B cell (primary cell): ENCODE measurements at regions not wholly inside any gene's neighbourhood (a gene's known extent, or its start where the extent isn't known, plus 50 kb on each side); places are given as distances from the start of the nearest gene placed in this dataset.

ENCODE experiments used
- ATAC-seq: fragments of 200-7000 bp; cut with Tn5 transposase; one replicate; pipeline ENCODE4 v1.10.0; 2021; ENCODE audit warnings: low read depth, mild to moderate bottlenecking, moderate number of reproducible peaks, moderate library complexity
- CTCF ChIA-PET: fragments of 350-600 bp; sonication (Branson Sonifier 250); formaldehyde crosslinking; loops from one replicate; lab custom pipeline; 2021; ENCODE audit warnings: antibody characterized with exemption, inconsistent platforms; lab: Charles Lee
- POLR2A ChIA-PET: fragments of 350-600 bp; sonication (Branson Sonifier 250); formaldehyde crosslinking; loops from one replicate; lab custom pipeline; 2021; ENCODE audit warnings: antibody characterized with exemption; lab: Charles Lee
- DNase-seq: peaks from one replicate; pipeline ENCODE4 v3.0.0; 2013
- H2AFZ ChIP-seq: 2 replicates; pipeline ENCODE4 v1.6.1; 2012; ENCODE audit warnings: mild to moderate bottlenecking, low read depth, low read length; ENCODE audit not compliant: insufficient read depth, poor library complexity, severe bottlenecking
- H3K27ac ChIP-seq, 2 donors: 1 replicate in 1 of 2; 2 replicates in 1 of 2; pipeline ENCODE4 v1.5.1; 2012 to 2013; ENCODE audit warnings: low read length in 2 of 2, mild to moderate bottlenecking in 2 of 2, moderate library complexity in 1 of 2
- H3K27me3 ChIP-seq, 4 experiments: fragments of 200-600 bp in 1 of 4; sonication (generic) in 1 of 4; replicated peaks in 1 of 4; 1 replicate in 2 of 4; 2 replicates in 2 of 4; pipeline versions ENCODE4 v1.6.1 to v1.7.0; 2013 to 2016; ENCODE audit warnings: low read length in 3 of 4, mild to moderate bottlenecking in 2 of 4, mixed read lengths in 1 of 4, moderate library complexity in 1 of 4; ENCODE audit not compliant: insufficient read depth in 4 of 4, control insufficient read depth in 3 of 4; ENCODE audit errors: control extremely low read depth in 1 of 4
- H3K36me3 ChIP-seq, 2 experiments: replicated peaks in 1 of 2; 1 replicate in 1 of 2; 2 replicates in 1 of 2; pipeline versions ENCODE4 v1.6.1 to v1.7.1; 2013; ENCODE audit warnings: low read length in 1 of 2; ENCODE audit not compliant: insufficient read depth in 2 of 2, control insufficient read depth in 1 of 2; ENCODE audit errors: control extremely low read depth in 1 of 2, extremely low read depth in 1 of 2
- H3K4me1 ChIP-seq, 2 donors: fragments of 200-600 bp in 1 of 2; sonication (generic) in 1 of 2; 1 replicate in 1 of 2; 2 replicates in 1 of 2; pipeline versions ENCODE4 v1.5.1 to v1.6.1; 2013 to 2017; ENCODE audit warnings: low read length in 2 of 2; ENCODE audit not compliant: control insufficient read depth in 2 of 2, insufficient read depth in 2 of 2
- H3K4me2 ChIP-seq: replicated peaks from 2 replicates; pipeline ENCODE3; 2012; ENCODE audit warnings: mild to moderate bottlenecking, low read depth, low read length; ENCODE audit not compliant: poor library complexity, severe bottlenecking
- H3K4me3 ChIP-seq, 5 experiments: fragments of 200-600 bp in 1 of 5; sonication (generic) in 1 of 5; 1 replicate in 3 of 5; 2 replicates in 2 of 5; pipeline versions ENCODE4 v1.5.1 to v1.7.0; 2011 to 2016; ENCODE audit warnings: low read length in 4 of 5, mild to moderate bottlenecking in 4 of 5, low read depth in 2 of 5, control low read depth in 1 of 5, moderate library complexity in 1 of 5; ENCODE audit not compliant: insufficient read depth in 1 of 5; ENCODE audit errors: control extremely low read depth in 1 of 5, extremely low read depth in 1 of 5
- H3K79me2 ChIP-seq: fragments of 200-600 bp; sonication (generic); one replicate; pipeline ENCODE4 v1.6.0; 2016; ENCODE audit warnings: low read length; ENCODE audit not compliant: control insufficient read depth, insufficient read depth
- H3K9ac ChIP-seq: fragments of 200-600 bp; sonication (generic); 2 replicates; pipeline ENCODE4 v1.6.1; 2017; ENCODE audit warnings: mild to moderate bottlenecking, low read length, moderate library complexity
- H3K9me3 ChIP-seq, 3 donors: one replicate each; pipeline versions ENCODE4 v1.6.1 to v1.7.1; 2013; ENCODE audit warnings: low read length in 2 of 3; ENCODE audit not compliant: control insufficient read depth in 2 of 3, insufficient read depth in 1 of 3; ENCODE audit errors: control extremely low read depth in 1 of 3
- H4K20me1 ChIP-seq: 2 replicates; pipeline ENCODE4 v1.6.0; 2012; ENCODE audit warnings: mild to moderate bottlenecking, low read length; ENCODE audit not compliant: insufficient read depth, control insufficient read depth, poor library complexity, severe bottlenecking
- H3K27ac Mint-ChIP-seq: one replicate; pipeline ENCODE4 v1.8.0; 2021; ENCODE audit warnings: mixed read lengths
- H3K27me3 Mint-ChIP-seq: one replicate; pipeline ENCODE4 v1.8.0; 2021; ENCODE audit warnings: mixed read lengths
- H3K4me1 Mint-ChIP-seq: one replicate; pipeline ENCODE4 v1.8.0; 2021; ENCODE audit warnings: mixed read lengths
- H3K4me3 Mint-ChIP-seq: one replicate; pipeline ENCODE4 v1.8.0; 2021; ENCODE audit warnings: mixed read lengths
- H3K9me3 Mint-ChIP-seq: one replicate; pipeline ENCODE4 v1.8.0; 2022; ENCODE audit warnings: mixed read lengths; ENCODE audit not compliant: insufficient read depth
- CTCF ChIP-seq: fragments of 200-600 bp; IDR thresholded peaks from one replicate; pipeline ENCODE4 v1.8.0; 2022; ENCODE audit warnings: antibody characterized with exemption, mild to moderate bottlenecking
- EZH2 ChIP-seq: IDR thresholded peaks from 2 replicates; pipeline ENCODE4 v1.6.1; 2012; ENCODE audit warnings: borderline replicate concordance, low read depth, mild to moderate bottlenecking, moderate library complexity, low read length; ENCODE audit not compliant: insufficient read depth, poor library complexity, severe bottlenecking
- WGBS: methylation state at CpG from one replicate; pipeline ENCODE4 v1.1.5; 2013; ENCODE audit warnings: missing lambda C conversion rate; ENCODE audit not compliant: insufficient coverage; 5-methylcytosine and 5-hydroxymethylcytosine counted together
- intact Hi-C: fragments of 100-400 bp; cut with micrococcal nuclease; formaldehyde crosslinking; loops from one replicate; pipeline ENCODE4 v1.10.0; 2022

- Histone ChIP-seq H2AFZ (no peak overlapping the region), H3K36me3 (no peaks in the 10 kb centered on the region), H3K27ac (no peak overlapping the region), H4K20me1 (no peaks in the 10 kb centered on the region), H3K9ac (no peak overlapping the region), H3K4me2 (no peak overlapping the region), H3K4me3 (no peak overlapping the region), H3K27me3 (no peaks in the 10 kb centered on the region), H3K4me1 (no peaks in the 10 kb centered on the region), H3K79me2 (no peaks in the 10 kb centered on the region), H3K9me3 (peaks cover 0 to 4% (median 0%) of the 10 kb centered on the region in 3 donors)
- H3K27ac Mint-ChIP-seq: no peak overlapping the region
- H3K4me3 Mint-ChIP-seq: no peak overlapping the region
- 100% methylated on average over 1 of the region's 5 CpGs for WGBS
- no peak for DNase-seq
- intact Hi-C loops: no loop called here
- ChIA-PET CTCF (no interaction called here), POLR2A (no interaction called here)
- no peak for ATAC-seq
- no peaks in the 10 kb centered on the region for H3K27me3 Mint-ChIP-seq
- TF ChIP-seq CTCF (no peak), EZH2 (no peak)
- H3K4me1 Mint-ChIP-seq: no peaks in the 10 kb centered on the region
- no peaks in the 10 kb centered on the region for H3K9me3 Mint-ChIP-seq
Observed at GRCh38 chr16:54442864-54443263, 156.3 kb upstream of the IRX3 start.

GRCh38 chr16:54438469-54438868, 151.9 kb upstream of the IRX3 start:
- H2AFZ ChIP-seq: no peak overlapping the region
- no peaks in the 10 kb centered on the region for H3K9me3 Mint-ChIP-seq
- intact Hi-C loops: no loop called here
- no peaks in the 10 kb centered on the region for H3K4me1 Mint-ChIP-seq
- no peak for DNase-seq
- ChIA-PET POLR2A (no interaction called here), CTCF (no interaction called here)
- H3K36me3 ChIP-seq: no peaks in the 10 kb centered on the region
- 72% methylated on average over 3 of the region's 3 CpGs for WGBS
- ATAC-seq: no peak
- no peaks in the 10 kb centered on the region for H3K79me2 ChIP-seq
- no peak overlapping the region for H3K4me3 ChIP-seq
- H3K27ac Mint-ChIP-seq: no peak overlapping the region
- no peaks in the 10 kb centered on the region for H3K4me1 ChIP-seq
- H3K27ac ChIP-seq: no peak overlapping the region
- H3K4me2 ChIP-seq: no peak overlapping the region
- H3K27me3 ChIP-seq: no peaks in the 10 kb centered on the region
- no peaks in the 10 kb centered on the region for H4K20me1 ChIP-seq
- H3K9me3 ChIP-seq: peaks cover 0 to 12% (median 0%) of the 10 kb centered on the region in 3 donors
- no peak overlapping the region for H3K9ac ChIP-seq
- no peaks in the 10 kb centered on the region for H3K27me3 Mint-ChIP-seq
- no peak overlapping the region for H3K4me3 Mint-ChIP-seq
- TF ChIP-seq CTCF (no peak), EZH2 (no peak)
